SH-SY5Y (cell line): ENCODE measurements at regions not wholly inside any gene's neighbourhood (a gene's known extent, or its start where the extent isn't known, plus 50 kb on each side); places are given as distances from the start of the nearest gene placed in this dataset.

Experiments used
- GATA2 ChIP-seq: IDR thresholded peaks from 2 replicates; pipeline ENCODE4 v1.6.1; 2011; ENCODE audit warnings: mild to moderate bottlenecking, low read depth, low read length
- GATA3 ChIP-seq: IDR thresholded peaks from 2 replicates; pipeline ENCODE4 v1.6.1; 2011; ENCODE audit warnings: low read depth, mild to moderate bottlenecking, low read length, moderate library complexity

DNA sequence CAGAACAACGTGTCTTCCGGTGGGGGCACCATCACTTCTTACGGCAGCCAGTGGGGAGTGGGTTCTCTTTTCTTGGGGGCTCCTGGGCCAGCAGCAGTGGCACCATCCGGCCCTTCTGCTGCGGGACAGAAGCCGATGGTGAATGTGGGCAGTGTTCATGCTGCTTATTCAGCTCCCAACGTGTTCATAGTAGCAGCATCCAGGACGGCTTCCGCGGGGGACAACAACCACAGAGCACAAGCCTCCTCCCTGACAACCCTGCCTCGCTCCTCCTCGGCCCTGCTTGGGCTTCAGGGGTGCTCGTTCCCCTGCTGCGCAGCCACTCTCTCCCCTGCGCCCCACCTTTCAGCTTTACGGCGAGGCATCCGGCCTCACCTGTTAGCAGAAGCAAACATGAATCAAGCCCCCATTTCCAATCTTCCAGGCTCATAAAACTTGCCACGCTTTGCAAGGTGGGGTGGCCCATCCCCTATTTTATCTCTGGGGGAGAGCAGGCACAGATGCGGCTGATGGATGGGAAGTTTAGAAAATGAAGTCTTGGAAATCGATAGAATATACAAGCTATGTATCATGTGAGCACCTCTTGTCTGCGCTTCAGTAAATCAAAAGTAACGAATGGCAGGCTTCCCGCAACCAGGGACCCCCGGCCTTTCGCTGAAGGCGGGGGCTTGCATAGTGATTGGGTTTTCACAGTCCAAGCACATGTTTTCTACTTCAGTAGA lies 191.8 kb upstream of the NECTIN1 start:
- TF ChIP-seq GATA3: no peak
- TF ChIP-seq GATA2: no peak
